Esophagus muscularis mucosa (tissue), 4 donors: ENCODE measurements at regions not wholly inside any gene's neighbourhood (a gene's known extent, or its start where the extent isn't known, plus 50 kb on each side); places are given as distances from the start of the nearest gene placed in this dataset.

Source experiments
- EP300 ChIP-seq: sonication (generic); formaldehyde crosslinking; IDR thresholded peaks from one replicate; pipeline ENCODE4 v1.6.1; 2017; ENCODE audit warnings: antibody characterized with exemption
- POLR2A ChIP-seq: fragments of 450-650 bp; IDR thresholded peaks from one replicate; pipeline ENCODE4 v1.6.1; 2017; ENCODE audit warnings: antibody characterized with exemption, moderate library complexity, mild to moderate bottlenecking, low read depth
- POLR2AphosphoS5 ChIP-seq, 2 donors: sonication (generic); formaldehyde crosslinking; IDR thresholded peaks; one replicate each; pipeline ENCODE4 v1.6.1; 2017; ENCODE audit warnings: antibody characterized with exemption in 2 of 2
- TF ChIP-seq, protein P1 (sequence below), 3 experiments: fragments of 200-600 bp in 2 of 3; fragments of 450-650 bp in 1 of 3; sonication (generic) in 2 of 3; IDR thresholded peaks; one replicate each; pipeline ENCODE4 v1.5.1; 2017 to 2019; ENCODE audit warnings: antibody characterized with exemption in 3 of 3, mild to moderate bottlenecking in 2 of 3, moderate library complexity in 1 of 3

DNA sequence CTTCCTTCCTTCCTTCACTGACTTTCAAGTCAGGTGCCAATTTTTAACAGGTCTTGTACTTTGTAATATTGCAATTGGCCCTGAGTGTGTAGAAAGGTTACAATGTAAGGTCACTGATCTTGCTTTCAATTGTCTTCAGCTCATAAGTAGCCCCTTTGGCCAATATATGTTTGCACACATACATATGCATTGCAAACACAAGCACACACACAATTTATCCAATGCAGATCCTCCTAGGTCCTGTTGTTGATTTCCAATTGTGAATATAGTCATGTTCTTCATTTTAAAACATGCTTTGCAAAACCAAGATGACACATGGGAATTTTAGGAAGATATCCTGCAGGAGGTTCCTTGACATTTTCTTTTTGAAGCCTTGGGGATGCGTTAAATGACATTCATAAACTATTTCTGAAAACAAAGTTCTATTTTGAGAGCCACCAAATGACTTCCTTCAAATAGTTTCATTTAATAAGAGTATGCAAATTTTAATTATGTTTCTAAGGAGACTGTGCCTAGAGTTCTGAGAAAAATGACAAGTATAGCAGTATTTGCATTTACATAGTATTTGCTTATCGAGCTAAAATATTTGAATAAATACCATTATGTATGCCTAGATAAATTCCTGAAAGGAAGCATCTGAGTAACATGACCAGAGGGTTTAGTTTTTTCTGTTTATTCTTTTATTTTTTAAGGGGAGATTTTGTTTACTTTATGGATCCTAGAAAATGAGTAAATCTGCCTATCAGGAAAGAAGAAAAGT, 117.1 kb upstream of the TMEFF2 start:
- TF ChIP-seq POLR2A (no peak), EP300 (no peak), POLR2AphosphoS5 (IDR thresholded peaks at IDR 0.05) (no peak)
- TF ChIP-seq, protein P1, sequence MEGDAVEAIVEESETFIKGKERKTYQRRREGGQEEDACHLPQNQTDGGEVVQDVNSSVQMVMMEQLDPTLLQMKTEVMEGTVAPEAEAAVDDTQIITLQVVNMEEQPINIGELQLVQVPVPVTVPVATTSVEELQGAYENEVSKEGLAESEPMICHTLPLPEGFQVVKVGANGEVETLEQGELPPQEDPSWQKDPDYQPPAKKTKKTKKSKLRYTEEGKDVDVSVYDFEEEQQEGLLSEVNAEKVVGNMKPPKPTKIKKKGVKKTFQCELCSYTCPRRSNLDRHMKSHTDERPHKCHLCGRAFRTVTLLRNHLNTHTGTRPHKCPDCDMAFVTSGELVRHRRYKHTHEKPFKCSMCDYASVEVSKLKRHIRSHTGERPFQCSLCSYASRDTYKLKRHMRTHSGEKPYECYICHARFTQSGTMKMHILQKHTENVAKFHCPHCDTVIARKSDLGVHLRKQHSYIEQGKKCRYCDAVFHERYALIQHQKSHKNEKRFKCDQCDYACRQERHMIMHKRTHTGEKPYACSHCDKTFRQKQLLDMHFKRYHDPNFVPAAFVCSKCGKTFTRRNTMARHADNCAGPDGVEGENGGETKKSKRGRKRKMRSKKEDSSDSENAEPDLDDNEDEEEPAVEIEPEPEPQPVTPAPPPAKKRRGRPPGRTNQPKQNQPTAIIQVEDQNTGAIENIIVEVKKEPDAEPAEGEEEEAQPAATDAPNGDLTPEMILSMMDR (IDR thresholded peaks at IDR 0.05) = no peak
